Parathyroid adenoma (tissue), 2 donors: ENCODE measurements at regions not wholly inside any gene's neighbourhood (a gene's known extent, or its start where the extent isn't known, plus 50 kb on each side); places are given as distances from the start of the nearest gene placed in this dataset.
A peak's percentile ranks its signal among the peaks of the same experiment; 100 is the strongest.

Source experiments
- H2AFZ ChIP-seq: fragments of 300-600 bp; sonication (generic); one replicate; pipeline ENCODE4 v1.7.0; 2017; ENCODE audit warnings: antibody characterized with exemption, mild to moderate bottlenecking
- H3K27ac ChIP-seq: fragments of 300-600 bp; sonication (generic); one replicate; pipeline ENCODE4 v1.7.0; 2017
- H3K27me3 ChIP-seq: fragments of 300-600 bp; sonication (generic); one replicate; pipeline ENCODE4 v1.7.0; 2017; ENCODE audit warnings: low read length; ENCODE audit not compliant: control insufficient read depth, insufficient read depth
- H3K36me3 ChIP-seq: fragments of 300-600 bp; sonication (generic); one replicate; pipeline ENCODE4 v1.7.0; 2017; ENCODE audit warnings: low read length; ENCODE audit not compliant: control insufficient read depth, insufficient read depth
- H3K4me1 ChIP-seq: fragments of 300-600 bp; sonication (generic); one replicate; pipeline ENCODE4 v1.7.0; 2017; ENCODE audit warnings: control low read depth
- H3K4me2 ChIP-seq: fragments of 300-600 bp; sonication (generic); one replicate; pipeline ENCODE4 v1.7.0; 2017; ENCODE audit warnings: low read length
- H3K4me3 ChIP-seq: fragments of 300-600 bp; sonication (generic); one replicate; pipeline ENCODE4 v1.7.0; 2017; ENCODE audit warnings: low read depth, low read length
- H3K79me2 ChIP-seq: fragments of 300-600 bp; sonication (generic); one replicate; pipeline ENCODE4 v1.7.0; 2017; ENCODE audit warnings: control low read depth
- H3K9ac ChIP-seq: fragments of 300-600 bp; sonication (generic); one replicate; pipeline ENCODE4 v1.7.0; 2017; ENCODE audit warnings: mild to moderate bottlenecking
- H3K9me3 ChIP-seq: fragments of 300-600 bp; sonication (generic); one replicate; pipeline ENCODE4 v1.7.0; 2017; ENCODE audit warnings: low read length; ENCODE audit not compliant: control insufficient read depth
- CTCF ChIP-seq: fragments of 300-600 bp; sonication (generic); IDR thresholded peaks from one replicate; pipeline ENCODE4 v1.7.0; 2017; ENCODE audit warnings: antibody characterized with exemption, mild to moderate bottlenecking
- donor health status: primary hyperparathyroidism.

DNA sequence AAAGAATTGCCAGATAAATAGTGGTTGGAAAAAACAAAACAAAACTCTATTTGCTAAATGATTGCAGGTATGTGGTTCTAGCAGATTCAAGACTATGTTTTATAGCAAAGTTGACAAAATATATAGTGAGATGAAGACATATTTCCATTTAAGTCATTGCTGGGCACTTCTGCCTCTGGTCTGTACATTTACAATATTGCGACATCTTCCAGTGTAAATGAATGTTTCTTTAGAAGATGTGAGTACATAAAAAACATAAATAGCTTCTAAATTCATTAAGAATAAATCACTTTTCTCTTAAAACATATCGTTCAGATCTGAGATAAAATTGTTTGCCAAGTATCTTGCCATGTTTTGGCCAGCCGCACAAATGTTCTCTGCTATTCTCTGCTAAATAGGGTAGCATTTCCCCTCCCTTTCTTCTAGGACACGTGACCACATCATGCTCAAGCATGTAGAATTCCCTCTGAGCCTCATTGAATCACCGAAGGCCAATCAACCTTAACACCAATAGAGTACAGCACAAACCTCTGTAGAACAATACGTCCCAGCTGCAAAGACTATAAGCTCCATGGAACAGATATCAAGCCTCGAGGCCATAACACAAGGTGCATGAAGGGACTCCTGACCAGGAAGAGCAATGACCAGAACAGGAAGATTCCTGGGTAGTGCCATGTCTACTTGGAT is 1173.3 kb downstream of the GATA3 start:
- H3K9ac ChIP-seq = no peak overlapping the region
- no peaks in the 10 kb centered on the region for H3K9me3 ChIP-seq
- no peak overlapping the region for H3K4me3 ChIP-seq
- no peaks in the 10 kb centered on the region for H3K36me3 ChIP-seq
- H3K4me2 ChIP-seq = no peak overlapping the region
- H3K27ac ChIP-seq = peak overlapping the region; percentile 95
- peaks cover 12% of the 10 kb centered on the region for H3K79me2 ChIP-seq
- peaks cover 73% of the 10 kb centered on the region for H3K4me1 ChIP-seq
- no peak for TF ChIP-seq CTCF
- H3K27me3 ChIP-seq = no peaks in the 10 kb centered on the region
- H2AFZ ChIP-seq = no peak overlapping the region

DNA sequence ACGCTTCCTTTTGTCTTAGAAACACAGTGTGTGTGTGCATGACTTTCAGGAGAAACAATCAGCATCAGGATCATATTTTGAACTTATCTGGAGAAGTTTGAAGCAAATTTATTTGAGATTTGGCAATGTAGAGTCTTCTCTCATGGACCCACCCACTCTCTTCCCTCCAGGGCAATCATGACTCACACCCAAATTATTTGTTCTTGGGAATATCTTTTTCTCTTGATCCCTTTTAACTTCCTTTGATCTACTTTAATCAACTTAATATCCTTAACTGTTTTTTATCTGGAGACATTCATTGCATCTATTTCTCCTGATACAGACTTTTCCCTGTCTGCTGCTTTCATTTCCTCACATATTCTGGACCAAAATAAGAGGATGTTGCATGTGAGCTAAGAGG is 1174.3 kb downstream of the GATA3 start:
- Histone ChIP-seq H3K36me3 (no peaks in the 10 kb centered on the region), H3K9ac (no peak overlapping the region), H3K27me3 (no peaks in the 10 kb centered on the region), H3K9me3 (no peaks in the 10 kb centered on the region), H3K79me2 (peaks cover 12% of the 10 kb centered on the region), H3K27ac (peak overlapping the region; percentile 95), H3K4me2 (no peak overlapping the region), H2AFZ (no peak overlapping the region), H3K4me1 (peaks cover 73% of the 10 kb centered on the region), H3K4me3 (no peak overlapping the region)
- no peak for TF ChIP-seq CTCF

DNA sequence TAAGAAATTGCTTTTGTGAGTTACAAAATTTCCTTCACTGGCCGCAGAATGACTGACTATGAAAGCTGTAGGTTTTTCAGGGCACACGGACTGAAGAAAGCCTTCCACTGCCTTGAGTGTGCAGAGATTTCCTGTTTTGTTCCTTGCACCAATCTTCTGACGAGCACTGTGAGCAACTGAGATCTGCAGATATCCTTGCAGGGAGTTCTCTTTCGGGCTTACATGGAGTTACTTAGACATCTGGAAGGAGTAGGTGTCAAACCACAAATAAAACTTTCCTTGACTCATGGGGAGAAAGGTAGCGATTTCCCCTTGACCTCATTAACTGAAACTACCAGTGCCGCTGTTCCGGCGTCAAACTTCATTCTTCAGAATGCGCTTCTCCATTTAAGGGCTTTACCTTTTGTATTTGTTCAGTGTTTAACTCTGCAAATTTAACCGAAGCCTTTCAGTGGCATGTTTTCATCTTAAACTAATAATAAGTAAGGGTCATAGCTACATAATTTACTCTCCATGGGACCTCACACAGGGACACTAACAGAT is 1175.3 kb downstream of the GATA3 start:
- Histone ChIP-seq H3K9ac (no peak overlapping the region), H3K4me1 (peaks cover 72% of the 10 kb centered on the region), H3K4me2 (no peak overlapping the region), H3K4me3 (no peak overlapping the region), H3K27ac (peak overlapping the region; percentile 95), H3K9me3 (no peaks in the 10 kb centered on the region), H3K36me3 (no peaks in the 10 kb centered on the region), H2AFZ (peak overlapping the region; percentile 0), H3K79me2 (peaks cover 12% of the 10 kb centered on the region), H3K27me3 (no peaks in the 10 kb centered on the region)
- no peak for TF ChIP-seq CTCF

DNA sequence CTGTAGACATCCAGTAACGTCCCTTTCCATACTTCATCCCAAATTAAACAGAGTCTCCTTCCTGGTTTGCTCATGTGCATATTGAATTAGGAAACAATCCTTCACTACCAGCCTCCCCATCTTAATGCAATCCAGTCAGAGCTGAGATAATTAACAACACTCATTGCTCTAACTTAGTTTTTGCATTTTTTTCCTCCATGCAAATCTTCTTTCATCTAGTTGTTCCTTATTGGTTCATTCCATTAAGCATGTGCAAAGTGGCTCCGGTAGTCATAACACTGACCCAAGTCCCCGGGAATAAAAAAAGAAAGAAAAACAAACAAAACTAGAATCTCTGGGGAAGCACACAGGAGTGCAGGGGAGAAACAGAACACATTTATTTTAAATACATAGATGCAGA is 1176.1 kb downstream of the GATA3 start:
- Histone ChIP-seq H3K27me3 (no peaks in the 10 kb centered on the region), H3K4me1 (peaks cover 70% of the 10 kb centered on the region)

More for the DNA sequence above, 1176.1 kb downstream of the GATA3 start:
- Histone ChIP-seq H3K9ac (no peak overlapping the region), H3K79me2 (peaks cover 12% of the 10 kb centered on the region), H3K4me2 (peak overlapping the region; percentile 14), H3K4me3 (no peak overlapping the region), H3K27ac (peak overlapping the region; percentile 95), H2AFZ (peak overlapping the region; percentile 17), H3K36me3 (no peaks in the 10 kb centered on the region), H3K9me3 (no peaks in the 10 kb centered on the region)
- TF ChIP-seq CTCF = no peak
